ENCODE measurements at regions not wholly inside any gene's neighbourhood (a gene's known extent, or its start where the extent isn't known, plus 50 kb on each side); places are given as distances from the start of the nearest gene placed in this dataset.

DNA sequence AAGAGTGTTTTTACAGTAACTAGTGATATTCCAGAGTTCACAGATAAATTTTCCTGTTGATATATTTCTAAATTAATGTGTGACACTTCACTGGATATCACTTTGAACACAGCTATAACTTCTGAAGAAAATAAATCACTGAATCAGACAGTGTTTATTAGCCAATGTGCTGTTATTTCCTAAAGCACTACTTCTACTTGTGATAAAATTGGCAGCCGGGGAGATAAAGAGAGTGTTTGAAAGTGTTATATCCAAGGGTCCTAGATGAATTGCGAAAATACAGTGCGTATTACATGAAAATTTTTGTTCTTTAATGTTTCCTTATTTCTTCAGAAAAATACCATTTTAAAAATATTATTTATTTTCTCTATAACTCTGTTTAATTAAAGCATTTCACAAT, 417.5 kb upstream of the ARGLU1 start:
- TF ChIP-seq RARB (CRISPR knock-in tag; IDR thresholded peaks at IDR 0.05) (no peak), TCF4 (CRISPR knock-in tag; IDR thresholded peaks at IDR 0.05; ENCODE audit: borderline replicate concordance) (no peak), CSDC2 (CRISPR knock-in tag; IDR thresholded peaks at IDR 0.05) (no peak), ZFP30 (CRISPR knock-in tag; IDR thresholded peaks at IDR 0.05) (no peak), OSR1 (CRISPR knock-in tag; IDR thresholded peaks at IDR 0.05) (no peak), ESRRG (CRISPR knock-in tag; IDR thresholded peaks at IDR 0.05) (no peak), ZFP3 (CRISPR knock-in tag; IDR thresholded peaks at IDR 0.05) (no peak), GLIS3 (CRISPR knock-in tag; IDR thresholded peaks at IDR 0.05) (no peak)
- TF ChIP-seq, protein P1, sequence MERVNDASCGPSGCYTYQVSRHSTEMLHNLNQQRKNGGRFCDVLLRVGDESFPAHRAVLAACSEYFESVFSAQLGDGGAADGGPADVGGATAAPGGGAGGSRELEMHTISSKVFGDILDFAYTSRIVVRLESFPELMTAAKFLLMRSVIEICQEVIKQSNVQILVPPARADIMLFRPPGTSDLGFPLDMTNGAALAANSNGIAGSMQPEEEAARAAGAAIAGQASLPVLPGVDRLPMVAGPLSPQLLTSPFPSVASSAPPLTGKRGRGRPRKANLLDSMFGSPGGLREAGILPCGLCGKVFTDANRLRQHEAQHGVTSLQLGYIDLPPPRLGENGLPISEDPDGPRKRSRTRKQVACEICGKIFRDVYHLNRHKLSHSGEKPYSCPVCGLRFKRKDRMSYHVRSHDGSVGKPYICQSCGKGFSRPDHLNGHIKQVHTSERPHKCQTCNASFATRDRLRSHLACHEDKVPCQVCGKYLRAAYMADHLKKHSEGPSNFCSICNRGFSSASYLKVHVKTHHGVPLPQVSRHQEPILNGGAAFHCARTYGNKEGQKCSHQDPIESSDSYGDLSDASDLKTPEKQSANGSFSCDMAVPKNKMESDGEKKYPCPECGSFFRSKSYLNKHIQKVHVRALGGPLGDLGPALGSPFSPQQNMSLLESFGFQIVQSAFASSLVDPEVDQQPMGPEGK (CRISPR knock-in tag; IDR thresholded peaks at IDR 0.05; ENCODE audit: borderline replicate concordance): no peak
- TF ChIP-seq, protein P2, sequence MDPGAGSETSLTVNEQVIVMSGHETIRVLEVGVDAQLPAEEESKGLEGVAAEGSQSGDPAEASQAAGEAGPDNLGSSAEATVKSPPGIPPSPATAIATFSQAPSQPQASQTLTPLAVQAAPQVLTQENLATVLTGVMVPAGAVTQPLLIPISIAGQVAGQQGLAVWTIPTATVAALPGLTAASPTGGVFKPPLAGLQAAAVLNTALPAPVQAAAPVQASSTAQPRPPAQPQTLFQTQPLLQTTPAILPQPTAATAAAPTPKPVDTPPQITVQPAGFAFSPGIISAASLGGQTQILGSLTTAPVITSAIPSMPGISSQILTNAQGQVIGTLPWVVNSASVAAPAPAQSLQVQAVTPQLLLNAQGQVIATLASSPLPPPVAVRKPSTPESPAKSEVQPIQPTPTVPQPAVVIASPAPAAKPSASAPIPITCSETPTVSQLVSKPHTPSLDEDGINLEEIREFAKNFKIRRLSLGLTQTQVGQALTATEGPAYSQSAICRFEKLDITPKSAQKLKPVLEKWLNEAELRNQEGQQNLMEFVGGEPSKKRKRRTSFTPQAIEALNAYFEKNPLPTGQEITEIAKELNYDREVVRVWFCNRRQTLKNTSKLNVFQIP (CRISPR knock-in tag; IDR thresholded peaks at IDR 0.05; ENCODE audit: borderline replicate concordance, low read depth): no peak
- TF ChIP-seq, protein P3, sequence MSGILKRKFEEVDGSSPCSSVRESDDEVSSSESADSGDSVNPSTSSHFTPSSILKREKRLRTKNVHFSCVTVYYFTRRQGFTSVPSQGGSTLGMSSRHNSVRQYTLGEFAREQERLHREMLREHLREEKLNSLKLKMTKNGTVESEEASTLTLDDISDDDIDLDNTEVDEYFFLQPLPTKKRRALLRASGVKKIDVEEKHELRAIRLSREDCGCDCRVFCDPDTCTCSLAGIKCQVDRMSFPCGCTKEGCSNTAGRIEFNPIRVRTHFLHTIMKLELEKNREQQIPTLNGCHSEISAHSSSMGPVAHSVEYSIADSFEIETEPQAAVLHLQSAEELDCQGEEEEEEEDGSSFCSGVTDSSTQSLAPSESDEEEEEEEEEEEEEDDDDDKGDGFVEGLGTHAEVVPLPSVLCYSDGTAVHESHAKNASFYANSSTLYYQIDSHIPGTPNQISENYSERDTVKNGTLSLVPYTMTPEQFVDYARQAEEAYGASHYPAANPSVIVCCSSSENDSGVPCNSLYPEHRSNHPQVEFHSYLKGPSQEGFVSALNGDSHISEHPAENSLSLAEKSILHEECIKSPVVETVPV (CRISPR knock-in tag; IDR thresholded peaks at IDR 0.05): no peak
- TF ChIP-seq, protein P4, sequence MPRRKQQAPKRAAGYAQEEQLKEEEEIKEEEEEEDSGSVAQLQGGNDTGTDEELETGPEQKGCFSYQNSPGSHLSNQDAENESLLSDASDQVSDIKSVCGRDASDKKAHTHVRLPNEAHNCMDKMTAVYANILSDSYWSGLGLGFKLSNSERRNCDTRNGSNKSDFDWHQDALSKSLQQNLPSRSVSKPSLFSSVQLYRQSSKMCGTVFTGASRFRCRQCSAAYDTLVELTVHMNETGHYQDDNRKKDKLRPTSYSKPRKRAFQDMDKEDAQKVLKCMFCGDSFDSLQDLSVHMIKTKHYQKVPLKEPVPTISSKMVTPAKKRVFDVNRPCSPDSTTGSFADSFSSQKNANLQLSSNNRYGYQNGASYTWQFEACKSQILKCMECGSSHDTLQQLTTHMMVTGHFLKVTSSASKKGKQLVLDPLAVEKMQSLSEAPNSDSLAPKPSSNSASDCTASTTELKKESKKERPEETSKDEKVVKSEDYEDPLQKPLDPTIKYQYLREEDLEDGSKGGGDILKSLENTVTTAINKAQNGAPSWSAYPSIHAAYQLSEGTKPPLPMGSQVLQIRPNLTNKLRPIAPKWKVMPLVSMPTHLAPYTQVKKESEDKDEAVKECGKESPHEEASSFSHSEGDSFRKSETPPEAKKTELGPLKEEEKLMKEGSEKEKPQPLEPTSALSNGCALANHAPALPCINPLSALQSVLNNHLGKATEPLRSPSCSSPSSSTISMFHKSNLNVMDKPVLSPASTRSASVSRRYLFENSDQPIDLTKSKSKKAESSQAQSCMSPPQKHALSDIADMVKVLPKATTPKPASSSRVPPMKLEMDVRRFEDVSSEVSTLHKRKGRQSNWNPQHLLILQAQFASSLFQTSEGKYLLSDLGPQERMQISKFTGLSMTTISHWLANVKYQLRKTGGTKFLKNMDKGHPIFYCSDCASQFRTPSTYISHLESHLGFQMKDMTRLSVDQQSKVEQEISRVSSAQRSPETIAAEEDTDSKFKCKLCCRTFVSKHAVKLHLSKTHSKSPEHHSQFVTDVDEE (CRISPR knock-in tag; IDR thresholded peaks at IDR 0.05): no peak
